ENCODE measurements at regions not wholly inside any gene's neighbourhood (a gene's known extent, or its start where the extent isn't known, plus 50 kb on each side); places are given as distances from the start of the nearest gene placed in this dataset.

DNA sequence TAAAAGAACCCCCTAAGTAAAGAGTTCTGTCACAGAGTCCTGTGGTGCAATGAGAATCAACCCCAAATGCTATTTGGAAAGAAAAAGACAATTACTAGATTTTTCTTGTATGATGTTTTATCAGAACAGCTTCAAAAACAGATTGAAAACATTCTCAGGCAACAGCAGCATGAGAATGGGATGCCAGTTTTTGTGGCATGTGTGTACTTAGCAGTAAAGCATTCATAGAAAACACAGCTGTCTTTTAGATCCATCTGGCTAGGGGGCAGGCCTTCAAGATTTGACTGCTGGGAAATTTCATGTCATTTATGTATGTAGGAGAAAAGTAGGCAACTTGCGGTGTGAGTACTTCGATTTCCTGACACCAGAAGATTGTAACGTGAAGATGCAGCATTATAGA lies 170.5 kb upstream of the HTR2A start:
- TF ChIP-seq, protein P1, sequence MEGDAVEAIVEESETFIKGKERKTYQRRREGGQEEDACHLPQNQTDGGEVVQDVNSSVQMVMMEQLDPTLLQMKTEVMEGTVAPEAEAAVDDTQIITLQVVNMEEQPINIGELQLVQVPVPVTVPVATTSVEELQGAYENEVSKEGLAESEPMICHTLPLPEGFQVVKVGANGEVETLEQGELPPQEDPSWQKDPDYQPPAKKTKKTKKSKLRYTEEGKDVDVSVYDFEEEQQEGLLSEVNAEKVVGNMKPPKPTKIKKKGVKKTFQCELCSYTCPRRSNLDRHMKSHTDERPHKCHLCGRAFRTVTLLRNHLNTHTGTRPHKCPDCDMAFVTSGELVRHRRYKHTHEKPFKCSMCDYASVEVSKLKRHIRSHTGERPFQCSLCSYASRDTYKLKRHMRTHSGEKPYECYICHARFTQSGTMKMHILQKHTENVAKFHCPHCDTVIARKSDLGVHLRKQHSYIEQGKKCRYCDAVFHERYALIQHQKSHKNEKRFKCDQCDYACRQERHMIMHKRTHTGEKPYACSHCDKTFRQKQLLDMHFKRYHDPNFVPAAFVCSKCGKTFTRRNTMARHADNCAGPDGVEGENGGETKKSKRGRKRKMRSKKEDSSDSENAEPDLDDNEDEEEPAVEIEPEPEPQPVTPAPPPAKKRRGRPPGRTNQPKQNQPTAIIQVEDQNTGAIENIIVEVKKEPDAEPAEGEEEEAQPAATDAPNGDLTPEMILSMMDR (IDR thresholded peaks at IDR 0.05) = no peak
- no peak for TF ChIP-seq POLR2A (IDR thresholded peaks at IDR 0.05)
